KG1 (cell line): ENCODE measurements at regions not wholly inside any gene's neighbourhood (a gene's known extent, or its start where the extent isn't known, plus 50 kb on each side); places are given as distances from the start of the nearest gene placed in this dataset.

Source experiments
- DNase-seq: peaks from one replicate; lab custom pipeline; 2025; lab: John Stamatoyannopoulos, UW

DNA sequence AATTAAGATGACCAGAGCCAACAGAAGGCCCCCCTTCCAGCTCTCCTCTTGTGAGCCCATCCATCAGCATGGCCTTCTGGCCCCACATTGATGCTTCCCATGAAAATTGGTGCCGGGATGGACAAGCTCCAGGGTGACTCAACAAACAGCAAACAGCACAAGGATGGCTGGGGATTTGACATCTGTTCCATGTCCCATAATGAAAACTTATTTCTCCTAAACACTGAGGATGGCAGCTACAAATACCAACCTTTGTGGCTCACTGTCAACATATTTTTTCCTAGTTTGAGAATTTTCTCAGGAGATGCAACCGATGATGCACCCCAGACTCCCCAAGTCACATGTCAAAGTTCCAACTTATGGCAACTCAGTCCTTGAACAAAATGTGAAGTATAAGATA is 169.6 kb upstream of the SIX2 start:
- no peak for DNase-seq

DNA sequence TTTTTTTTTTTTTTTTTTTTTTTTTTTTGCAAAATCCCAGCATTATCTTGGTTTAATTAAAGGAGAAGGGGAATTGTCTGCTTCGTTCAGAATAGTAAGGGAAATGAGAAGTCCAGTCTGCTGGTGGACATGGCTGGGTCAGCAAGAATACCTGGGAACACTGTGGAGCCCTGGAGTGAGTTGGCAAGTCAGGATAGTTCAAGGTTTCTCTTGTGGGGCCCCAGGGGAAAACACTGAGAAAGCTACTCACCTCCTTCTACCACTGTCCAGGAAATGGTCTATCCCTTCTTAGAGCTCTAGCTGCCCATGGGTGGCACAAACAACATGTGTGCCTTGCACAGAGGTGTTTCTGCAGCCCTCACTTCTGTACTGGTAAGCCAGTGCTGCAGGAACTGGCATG is 169.1 kb upstream of the SIX2 start:
- DNase-seq, result no peak

DNA sequence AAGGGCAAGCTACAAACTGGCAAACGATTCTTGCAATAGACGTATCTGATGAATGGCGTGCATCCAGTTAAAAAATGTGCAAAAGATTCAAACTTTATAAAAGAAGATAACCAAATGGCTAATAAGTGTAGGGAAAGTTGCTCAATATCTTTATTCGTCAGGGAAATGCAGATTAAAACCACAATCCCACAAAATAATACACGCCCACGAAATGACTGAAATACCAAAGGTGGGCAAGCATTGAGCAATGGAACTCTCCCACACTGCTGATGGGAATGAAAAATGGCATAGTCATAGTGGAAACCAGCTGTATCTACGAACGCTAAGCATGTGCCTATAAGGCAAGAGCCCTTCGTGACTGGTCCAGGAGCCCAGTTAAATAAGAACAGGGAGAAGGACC is 168.6 kb upstream of the SIX2 start:
- DNase-seq, result no peak

DNA sequence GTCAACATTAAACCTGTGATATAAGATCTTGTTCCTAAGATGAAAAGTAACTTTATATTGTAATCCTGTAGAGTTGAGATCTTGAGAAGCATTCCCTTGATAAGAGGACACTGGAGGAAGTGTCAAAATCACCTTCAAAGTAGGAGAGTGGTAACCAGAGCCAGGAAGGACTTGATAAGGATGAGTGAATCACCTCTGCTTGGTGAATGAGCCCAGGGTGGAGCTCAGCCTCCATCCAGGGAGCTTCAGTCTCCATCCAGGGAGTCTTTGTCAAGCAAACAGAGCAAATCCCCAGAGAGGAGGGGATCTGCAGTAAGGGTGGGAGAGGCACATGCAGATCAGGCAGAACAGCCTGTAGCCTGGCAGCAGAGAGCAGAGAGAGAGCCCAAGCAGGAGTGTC is 167.1 kb upstream of the SIX2 start:
- no peak for DNase-seq

DNA sequence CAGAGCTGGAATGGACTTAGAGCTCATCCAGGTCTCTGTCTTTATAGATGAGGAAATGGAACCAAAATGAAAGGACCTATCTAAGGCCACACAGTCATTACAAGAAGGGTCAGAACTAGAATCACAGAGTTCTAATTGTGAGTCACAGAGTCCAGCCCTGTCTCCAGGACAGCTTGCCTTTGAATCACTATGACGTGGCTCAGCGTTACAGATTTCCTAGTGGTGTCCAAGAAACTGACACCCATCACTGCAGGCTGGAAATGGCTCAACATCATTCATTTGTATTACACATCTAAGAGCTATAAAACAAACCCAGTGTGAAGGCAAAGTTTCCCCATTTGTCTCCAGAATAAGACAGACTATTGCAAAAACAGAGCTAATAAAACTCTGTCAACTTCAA is 164.3 kb upstream of the SIX2 start:
- no peak for DNase-seq

DNA sequence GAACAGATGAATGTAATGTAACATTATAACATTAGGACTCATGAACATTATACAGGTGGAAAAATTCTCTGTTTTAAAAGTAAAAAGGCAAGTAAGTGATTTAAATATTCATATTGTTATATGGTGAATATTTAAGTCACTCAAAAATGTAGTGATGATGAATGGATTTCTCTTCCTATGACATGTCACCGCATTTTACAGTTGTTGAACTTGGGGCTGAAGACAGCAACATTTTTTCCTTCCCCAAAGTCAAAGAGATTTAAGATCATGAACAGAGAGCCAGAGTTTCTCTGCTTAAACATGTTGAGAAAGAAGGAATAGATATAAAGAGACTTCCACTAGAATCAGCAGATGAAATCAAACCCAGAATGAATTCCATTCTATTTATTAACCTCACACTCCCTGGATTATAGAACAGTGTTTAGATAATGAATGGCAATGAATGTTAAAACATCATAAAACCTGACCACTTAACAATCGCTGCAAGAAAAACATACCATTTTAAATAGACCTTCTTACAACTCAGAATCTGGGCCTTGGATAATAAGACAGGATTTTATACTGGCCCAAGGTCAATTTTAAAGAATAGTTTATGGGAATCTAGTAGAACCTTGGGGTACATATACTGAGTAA is 163.6 kb upstream of the SIX2 start:
- no peak for DNase-seq

DNA sequence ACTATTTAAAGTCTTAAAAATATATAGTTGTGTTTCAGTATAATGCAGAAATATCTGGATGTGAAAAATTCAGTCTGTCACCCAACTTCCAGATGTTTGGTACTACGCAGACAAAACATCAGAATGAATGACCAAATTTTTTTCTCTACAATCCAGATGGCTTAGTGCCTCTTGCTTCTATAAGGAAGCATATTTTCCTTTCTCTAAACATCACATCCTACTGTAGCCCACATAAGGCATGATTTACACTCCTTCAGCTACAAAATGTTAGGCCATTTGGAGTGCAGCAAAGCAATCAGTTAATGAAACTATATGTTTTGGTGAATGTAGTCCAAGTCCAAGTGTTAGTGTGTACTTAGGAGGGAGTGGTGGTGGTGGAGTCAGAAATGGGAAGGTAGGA is 162.9 kb upstream of the SIX2 start:
- no peak for DNase-seq

DNA sequence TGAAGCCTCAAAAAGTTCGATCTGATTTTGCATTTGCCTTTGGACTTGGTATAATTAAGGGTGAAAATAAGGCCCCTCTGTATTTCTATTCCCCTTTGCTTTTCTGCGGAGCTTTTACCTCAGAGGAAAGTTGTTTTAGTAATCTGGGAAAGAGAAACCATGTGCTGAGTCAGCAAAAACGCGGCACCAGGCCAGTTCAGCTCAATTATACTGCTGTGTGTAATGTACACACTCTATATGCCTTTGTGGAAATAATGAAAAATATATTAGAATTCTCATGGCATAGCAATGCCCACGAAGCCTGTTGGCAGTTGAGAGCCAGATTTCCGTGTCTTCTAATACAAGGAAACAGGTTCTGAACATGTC is 161.9 kb upstream of the SIX2 start:
- no peak for DNase-seq

DNA sequence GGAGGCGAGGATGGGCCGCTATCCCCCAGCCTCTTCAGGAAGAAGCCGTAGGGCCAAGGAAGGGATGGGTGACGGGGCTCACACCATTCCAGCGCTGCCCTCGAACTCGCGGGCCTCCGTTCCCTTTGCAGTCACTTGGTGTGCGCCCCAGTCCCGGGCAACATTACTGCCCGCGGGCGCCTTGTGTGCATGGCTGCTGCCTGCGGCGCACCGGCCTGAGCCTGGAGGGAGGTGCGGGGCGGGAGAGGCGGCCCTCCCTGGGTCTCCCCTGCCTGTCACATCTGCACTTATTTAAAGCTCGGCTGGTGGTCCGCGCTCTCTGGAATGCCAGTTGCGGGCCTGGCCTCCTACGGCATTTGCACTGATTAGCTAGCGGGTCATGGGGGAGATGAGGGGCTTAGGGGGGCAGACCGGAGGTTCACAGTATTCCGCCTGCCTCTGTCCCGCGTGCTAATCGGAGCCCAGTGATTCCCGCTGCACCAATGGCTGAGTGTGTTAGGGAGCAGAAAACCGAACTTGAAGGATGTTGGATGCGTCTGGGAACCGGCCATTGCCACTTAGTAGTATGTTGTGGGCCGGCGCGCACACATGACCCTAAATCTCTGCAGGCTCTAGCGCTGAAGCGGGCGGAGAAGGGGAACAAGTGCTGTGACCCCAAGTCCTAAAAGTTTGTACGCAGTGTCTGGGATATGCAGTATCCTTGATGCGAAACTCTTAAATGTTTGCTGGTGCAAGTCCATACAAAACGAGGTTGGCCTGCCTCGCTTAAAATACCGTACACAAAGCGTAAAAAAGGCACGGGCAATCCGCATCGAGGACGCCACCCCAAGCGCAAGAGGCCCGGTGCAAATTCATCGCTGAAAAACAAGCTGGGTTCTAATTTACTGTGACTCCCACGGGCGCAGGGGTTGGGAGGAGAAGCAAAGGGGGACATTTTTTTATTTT is 161.2 kb upstream of the SIX2 start:
- no peak for DNase-seq

DNA sequence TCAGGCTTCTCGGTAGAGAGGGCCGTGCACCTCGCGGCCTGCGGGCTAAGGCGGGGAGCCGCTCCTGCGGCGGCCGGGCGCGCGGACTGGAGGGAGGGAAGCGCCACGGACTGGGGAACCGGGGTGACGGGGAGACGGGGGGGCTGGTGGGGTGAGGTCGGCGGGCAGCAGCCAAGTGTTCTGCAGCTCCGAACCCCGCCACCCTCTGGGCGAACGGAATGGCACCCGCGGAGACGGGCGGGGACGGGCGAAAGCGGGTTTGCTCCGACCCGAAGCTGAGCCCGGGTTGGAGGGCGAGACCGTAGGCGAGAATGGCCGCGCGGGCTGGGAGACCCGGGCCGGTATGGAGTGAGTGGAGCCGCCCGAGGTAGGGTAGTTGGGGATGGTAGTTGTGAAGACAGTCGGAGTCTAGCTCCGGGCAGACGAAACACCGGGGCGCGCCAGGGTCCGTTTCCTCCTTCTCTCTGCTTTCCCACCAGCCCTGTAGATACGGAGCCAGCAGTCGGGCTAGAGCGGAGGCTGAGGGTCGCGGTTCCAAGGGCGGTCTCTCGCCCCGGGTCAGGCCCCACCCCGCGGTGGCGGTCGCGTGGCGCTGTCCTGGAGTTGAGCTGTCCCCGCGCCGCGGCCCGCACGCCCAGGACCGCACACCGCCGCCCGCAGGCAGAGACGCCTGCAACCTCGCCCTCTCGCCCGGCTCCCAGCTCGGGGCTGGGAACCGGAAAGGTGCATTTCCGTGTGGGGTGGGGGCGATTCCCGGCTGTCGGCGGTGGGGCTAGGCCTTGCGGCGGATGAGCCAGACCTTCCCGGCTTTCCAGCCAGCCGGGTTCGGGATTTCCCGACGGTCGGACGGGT is 160.3 kb upstream of the SIX2 start:
- DNase-seq, result no peak

DNA sequence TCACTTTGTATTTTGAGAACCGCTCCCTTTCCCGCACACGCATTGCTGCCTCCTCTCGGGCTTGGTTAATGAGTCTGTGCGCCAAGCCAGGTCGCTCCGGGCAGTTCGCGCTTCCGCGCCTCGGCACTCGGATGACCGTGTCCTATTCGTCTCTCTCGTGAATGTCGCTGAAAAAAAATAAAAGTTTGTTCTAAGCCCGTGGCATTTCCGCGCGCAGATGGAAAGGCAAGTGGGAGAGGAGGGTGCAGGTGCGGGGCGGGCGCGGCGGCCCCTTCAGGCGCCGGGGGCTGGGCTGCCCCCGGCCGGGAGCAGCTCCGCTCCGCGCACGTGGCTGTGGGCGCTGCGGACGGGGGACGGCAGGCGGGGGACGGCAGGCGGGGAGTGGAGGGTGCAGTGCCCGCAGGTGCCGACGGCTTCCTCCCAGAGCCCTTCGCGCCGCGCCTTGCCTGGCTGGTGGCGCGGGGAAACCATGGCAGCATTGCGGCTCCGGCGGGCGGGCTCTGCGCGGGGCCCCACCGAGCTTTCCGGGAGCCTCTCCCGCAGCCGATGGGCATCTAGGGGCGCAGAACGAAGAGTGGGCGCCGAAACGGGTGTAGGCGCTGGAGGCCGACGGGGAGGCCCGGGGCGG is 159.6 kb upstream of the SIX2 start:
- no peak for DNase-seq

DNA sequence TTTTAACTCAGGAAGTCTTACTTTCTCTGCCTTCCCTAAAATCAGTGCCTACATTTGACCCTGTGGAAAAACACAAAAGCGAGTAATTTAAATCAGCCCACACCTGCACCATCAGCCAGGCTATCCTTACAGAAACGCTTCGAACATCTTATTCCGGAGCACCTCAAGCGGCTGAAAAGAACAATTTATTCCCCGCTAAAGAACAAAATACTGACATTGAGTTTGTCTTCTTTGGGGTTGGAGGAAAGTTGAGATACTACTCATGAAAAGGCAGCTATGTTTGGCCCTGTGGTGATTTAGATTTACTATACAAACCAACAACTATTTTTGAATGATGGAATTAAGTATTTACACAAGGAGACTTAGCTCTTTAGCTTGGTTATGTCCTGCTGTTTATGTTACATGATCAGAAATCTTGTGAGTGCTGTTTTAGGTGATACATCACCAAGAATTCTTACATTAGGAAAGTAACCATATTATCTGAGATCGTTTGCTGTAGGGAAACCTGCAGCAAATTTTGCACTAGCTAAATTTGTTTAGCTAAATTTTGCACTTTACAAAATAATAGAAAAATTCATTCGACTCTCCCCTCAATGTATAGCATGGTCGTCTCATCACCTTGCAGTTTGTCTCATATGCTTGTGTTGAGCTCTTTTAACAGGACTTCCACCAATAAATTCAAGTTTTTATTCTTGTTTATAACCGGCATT is 158.8 kb upstream of the SIX2 start:
- DNase-seq, result no peak

DNA sequence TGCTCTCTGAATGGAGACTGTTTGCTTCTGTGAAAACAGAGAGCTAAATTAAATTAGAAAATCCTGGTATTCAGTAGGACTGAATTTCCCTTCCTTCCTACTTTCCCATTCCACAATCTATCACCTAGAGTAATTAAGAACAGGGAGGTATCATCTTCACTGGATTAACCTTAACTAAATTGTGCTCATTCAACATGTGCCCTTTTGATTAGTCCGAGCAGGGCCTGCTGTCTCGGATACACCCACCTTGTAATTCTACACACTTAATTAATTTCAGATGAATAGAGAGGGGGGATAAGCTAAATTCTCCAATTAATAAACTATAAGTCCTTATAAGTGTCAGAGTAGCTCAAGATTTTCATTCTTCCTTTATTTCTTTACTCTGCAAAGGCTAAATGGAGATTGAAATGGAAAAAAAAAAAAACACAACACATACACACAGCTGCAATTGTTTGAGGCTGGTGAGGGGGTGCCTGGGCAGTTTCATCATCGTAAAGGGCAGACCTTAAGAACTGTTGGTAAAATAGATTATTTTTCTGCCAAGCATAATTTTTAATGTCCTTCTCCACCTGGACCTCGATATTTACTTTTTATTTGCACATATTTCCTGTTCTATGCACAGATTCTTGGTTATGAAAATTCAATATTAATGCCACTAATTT is 157.1 kb upstream of the SIX2 start:
- no peak for DNase-seq

DNA sequence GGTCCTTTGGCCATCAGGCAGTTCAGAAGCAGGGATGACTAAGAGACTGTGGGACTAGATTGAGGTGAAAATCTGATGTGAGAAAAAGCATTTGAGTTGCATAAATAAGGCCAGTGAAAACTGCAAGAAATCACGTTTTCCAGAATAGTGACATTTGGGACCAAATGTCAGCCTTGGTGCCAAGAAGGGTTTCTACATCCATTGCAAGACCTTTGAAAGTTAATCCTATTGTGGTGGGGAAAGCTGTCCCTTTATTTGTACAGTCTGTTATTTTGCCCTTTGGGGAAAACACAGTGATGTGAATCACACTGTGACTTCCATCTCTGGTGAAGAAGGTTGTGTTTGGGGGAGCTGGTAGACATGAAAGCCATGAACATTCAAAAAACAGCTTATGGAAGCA is 153.5 kb upstream of the SIX2 start:
- no peak for DNase-seq

DNA sequence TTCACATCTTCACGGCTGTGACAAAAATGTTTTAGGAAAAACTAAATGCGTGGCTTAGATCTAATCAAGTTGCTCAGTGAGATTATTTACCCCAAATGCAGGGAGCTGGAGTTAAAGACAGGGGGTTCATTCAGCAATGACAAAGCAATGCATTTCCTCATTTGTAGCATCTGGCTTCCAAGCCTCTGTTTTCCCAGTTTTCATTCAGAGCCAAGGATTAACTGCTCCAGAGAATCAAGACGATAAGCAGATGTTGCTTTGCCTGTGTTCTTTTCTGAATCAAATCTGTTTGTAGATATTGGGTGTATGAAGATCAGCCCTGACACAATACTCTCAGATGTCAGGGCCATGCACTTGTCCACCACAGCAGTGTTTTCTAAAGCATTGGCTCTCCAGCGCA is 147.4 kb upstream of the SIX2 start:
- no peak for DNase-seq

DNA sequence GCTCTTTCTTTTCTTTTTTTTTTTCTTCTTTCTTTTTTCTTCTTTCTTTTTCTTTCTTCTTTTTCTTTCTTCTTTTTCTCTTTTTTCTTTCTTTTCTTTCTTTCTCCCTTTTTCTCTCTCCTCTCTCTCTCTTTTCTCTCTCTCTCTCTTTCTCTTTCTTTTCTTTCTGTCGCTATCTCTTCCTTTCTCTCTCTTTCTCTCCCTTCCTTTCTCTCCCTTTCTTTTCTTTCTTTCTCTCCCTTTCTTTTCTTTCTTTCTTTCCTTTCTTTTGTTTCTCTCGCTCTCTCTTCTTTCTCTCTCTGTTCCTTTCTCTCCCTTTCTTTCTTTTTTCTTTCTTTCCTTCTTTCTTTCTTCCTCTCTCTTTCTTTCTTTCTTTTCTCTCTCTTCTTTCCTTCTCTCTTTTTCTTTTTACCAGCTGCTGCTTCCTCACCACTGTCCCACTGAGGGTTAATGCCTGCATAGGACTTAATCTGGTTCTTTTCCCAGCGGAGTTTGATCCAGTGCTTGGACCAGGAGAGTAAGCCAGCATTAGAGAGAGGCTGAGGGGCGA is 145.4 kb upstream of the SIX2 start:
- DNase-seq, result no peak

DNA sequence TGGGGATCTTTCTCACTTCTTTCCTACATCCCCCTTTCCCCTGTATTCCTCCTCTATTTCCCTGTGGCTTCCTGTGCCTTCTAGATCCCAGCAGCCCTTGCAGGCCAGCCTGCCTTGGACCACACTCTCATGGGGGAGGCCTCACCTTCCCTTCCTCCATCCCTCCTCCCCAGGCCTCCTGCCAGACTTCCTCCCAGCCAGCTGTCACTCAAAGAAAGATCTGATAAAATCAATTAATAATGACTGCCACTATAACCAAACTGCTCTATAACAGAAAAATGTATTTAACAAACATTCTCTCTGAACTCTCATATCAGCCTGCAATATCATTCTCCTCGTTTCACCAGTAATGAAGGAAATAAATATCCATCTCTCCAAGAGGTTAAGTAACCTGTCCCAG is 144.9 kb upstream of the SIX2 start:
- no peak for DNase-seq

DNA sequence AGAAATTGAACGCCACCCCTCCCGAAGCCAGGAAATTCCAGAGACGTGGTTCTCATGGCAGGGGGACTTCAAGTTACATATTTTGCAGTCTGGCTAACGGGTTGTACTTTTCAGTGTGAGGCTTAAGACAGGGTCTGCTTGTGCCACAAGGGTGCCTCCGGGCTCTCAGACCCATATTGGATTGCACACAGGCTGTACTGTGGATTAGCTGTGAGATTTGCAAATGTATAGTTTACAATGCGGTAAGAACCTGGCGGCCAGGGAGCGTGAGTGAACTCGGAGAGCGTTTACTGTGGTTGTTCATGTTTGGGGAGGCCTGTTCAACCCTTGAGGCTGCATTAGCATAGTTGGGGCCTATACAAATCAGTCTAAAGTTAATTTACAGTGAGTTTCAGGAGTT is 143.9 kb upstream of the SIX2 start:
- DNase-seq, result no peak

DNA sequence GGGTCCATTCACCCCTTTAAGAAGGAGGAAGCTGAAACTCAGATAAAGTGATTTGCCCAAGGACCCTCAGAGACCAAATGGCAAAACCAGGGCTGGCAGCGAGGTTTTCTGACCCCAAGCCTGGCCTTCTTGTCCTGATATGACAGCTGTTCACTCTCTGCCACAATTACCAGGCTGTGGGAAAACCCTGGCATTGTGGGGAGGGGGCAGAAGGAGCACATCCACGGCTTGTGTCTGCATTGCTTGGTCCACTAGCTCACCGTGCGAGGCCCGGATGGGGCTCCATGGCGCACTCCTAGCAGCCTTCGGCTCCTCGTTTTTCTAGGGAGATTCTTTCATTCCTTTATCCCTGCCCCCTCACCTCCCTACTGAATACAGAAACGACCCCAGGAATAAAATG is 143.4 kb upstream of the SIX2 start:
- no peak for DNase-seq

DNA sequence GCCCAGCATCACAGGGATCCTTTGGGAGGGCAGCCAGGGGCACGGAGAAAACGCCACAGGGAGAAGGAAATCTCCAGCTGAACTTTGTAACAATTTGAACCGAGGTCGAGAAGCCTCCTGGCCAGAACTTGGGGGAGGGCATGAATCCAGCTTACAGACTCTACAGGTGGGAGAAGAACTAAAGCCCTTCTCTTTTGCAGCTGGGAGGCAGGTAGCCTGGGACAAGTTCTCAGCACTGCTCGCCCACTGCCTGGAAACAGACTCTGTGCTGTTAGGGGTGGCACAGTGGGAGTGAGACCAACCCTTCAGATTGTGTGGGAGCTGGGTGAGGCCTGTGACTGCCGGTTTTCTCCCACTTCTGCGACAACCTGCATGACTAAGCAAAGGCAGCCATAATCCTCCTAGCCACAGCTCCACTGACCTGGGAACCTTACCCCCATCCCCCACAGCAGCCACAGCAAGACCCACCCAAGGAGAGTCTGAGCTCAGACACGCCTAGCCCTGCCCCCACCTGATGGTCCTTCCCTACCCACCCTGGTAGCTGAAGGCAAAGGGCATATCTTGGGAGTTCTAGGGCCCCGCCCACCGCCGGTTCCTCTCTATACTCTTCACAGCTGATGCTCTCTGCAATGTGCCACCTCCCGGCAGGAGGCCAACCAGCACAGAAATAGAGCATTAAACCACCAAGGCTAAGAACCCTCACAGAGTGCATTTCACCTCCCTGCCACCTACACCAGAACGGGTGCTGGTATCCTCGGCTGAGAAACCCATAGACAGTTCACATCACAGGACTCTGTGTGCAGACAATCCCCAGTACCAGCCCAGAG is 136.0 kb upstream of the SIX2 start:
- no peak for DNase-seq
